ENCODE measurements at regions not wholly inside any gene's neighbourhood (a gene's known extent, or its start where the extent isn't known, plus 50 kb on each side); places are given as distances from the start of the nearest gene placed in this dataset.

GRCh38 chr12:27186022-27186839 is 57.9 kb upstream of the STK38L start:
- TF ChIP-seq POLR2A (IDR thresholded peaks at IDR 0.05), result no peak
- TF ChIP-seq CTCF (IDR thresholded peaks at IDR 0.05), result no peak

Data from thyroid gland (tissue), 4 donors.